DOHH2 (cell line): ENCODE measurements at regions not wholly inside any gene's neighbourhood (a gene's known extent, or its start where the extent isn't known, plus 50 kb on each side); places are given as distances from the start of the nearest gene placed in this dataset.
"Not testable (repeated sequence)": the region's sequence is repeated elsewhere in the genome, so short reads cannot be mapped to it uniquely, and the experiment has no call there.

Source experiments
- H3F3A ChIP-seq: fragments of 200-600 bp; sonication (generic), shearing (Covaris generic); 2 replicates; pipeline ENCODE4 v1.6.0; 2016; ENCODE audit warnings: antibody characterized with exemption, mild to moderate bottlenecking; ENCODE audit not compliant: control insufficient read depth, insufficient read depth
- H3K27ac ChIP-seq: fragments of 200-600 bp; sonication (generic); 2 replicates; pipeline ENCODE4 v1.5.1; 2014; ENCODE audit warnings: low read depth, mild to moderate bottlenecking, low read length, moderate library complexity
- H3K27me3 ChIP-seq: fragments of 200-600 bp; sonication (generic); 2 replicates; pipeline ENCODE4 v1.6.1; 2014; ENCODE audit warnings: mild to moderate bottlenecking, low read length, mixed read lengths; ENCODE audit not compliant: control insufficient read depth
- H3K36me3 ChIP-seq: fragments of 200-600 bp; sonication (generic); 2 replicates; pipeline ENCODE4 v1.6.1; 2014; ENCODE audit warnings: mild to moderate bottlenecking, low read length, moderate library complexity, mixed read lengths; ENCODE audit not compliant: control insufficient read depth
- H3K4me1 ChIP-seq: fragments of 200-600 bp; sonication (generic); 2 replicates; pipeline ENCODE4 v1.6.1; 2014; ENCODE audit warnings: mild to moderate bottlenecking, low read length, mixed read lengths; ENCODE audit not compliant: control insufficient read depth
- H3K4me2 ChIP-seq: fragments of 200-600 bp; sonication (generic); 2 replicates; pipeline ENCODE4 v1.6.0; 2014; ENCODE audit warnings: mild to moderate bottlenecking, low read length, moderate library complexity
- H3K4me3 ChIP-seq: fragments of 200-600 bp; sonication (generic); 2 replicates; pipeline ENCODE4 v1.5.1; 2014; ENCODE audit warnings: mild to moderate bottlenecking, low read length, mixed read lengths
- H3K79me2 ChIP-seq: fragments of 200-600 bp; sonication (generic); 2 replicates; pipeline ENCODE4 v1.6.1; 2014; ENCODE audit warnings: mild to moderate bottlenecking, low read length, mixed read lengths; ENCODE audit not compliant: control insufficient read depth
- H3K9me2 ChIP-seq: fragments of 200-600 bp; sonication (generic); replicated peaks from 2 replicates; pipeline ENCODE4 v1.6.1; 2014; ENCODE audit warnings: mild to moderate bottlenecking, low read length, mixed read lengths; ENCODE audit not compliant: control insufficient read depth
- H3K9me3 ChIP-seq: fragments of 200-600 bp; sonication (generic); 2 replicates; pipeline ENCODE4 v1.6.1; 2014; ENCODE audit warnings: antibody characterized with exemption, low read length, mixed read lengths; ENCODE audit not compliant: control insufficient read depth, insufficient read depth
- H4K20me1 ChIP-seq: fragments of 200-600 bp; sonication (generic); 2 replicates; pipeline ENCODE4 v1.6.0; 2014; ENCODE audit warnings: low read depth, mild to moderate bottlenecking, antibody characterized with exemption, low read length, moderate library complexity; ENCODE audit not compliant: control insufficient read depth, insufficient read depth
- CTCF ChIP-seq: fragments of 200-600 bp; sonication (generic); IDR thresholded peaks from one replicate; pipeline ENCODE4 v1.5.1; 2014; ENCODE audit warnings: antibody characterized with exemption, mild to moderate bottlenecking, low read depth, low read length; ENCODE audit not compliant: poor library complexity, severe bottlenecking
- EZH2phosphoT487 ChIP-seq: fragments of 200-600 bp; sonication (generic); IDR thresholded peaks from 2 replicates; pipeline ENCODE4 v1.6.1; 2017; ENCODE audit warnings: borderline replicate concordance, mild to moderate bottlenecking, antibody characterized with exemption, low read length, moderate library complexity, mixed read lengths

GRCh38 chr5:163269624-163270023, 167.8 kb upstream of the CCNG1 start:
- no peaks in the 10 kb centered on the region for H3K36me3 ChIP-seq
- H3K4me1 ChIP-seq = no peaks in the 10 kb centered on the region
- TF ChIP-seq EZH2phosphoT487 (no peak), CTCF (peak; percentile 13)
- H3K27ac ChIP-seq = no peak overlapping the region
- H3F3A ChIP-seq = no peaks in the 10 kb centered on the region
- no peak overlapping the region for H3K4me3 ChIP-seq
- no peaks in the 10 kb centered on the region for H4K20me1 ChIP-seq
- no peaks in the 10 kb centered on the region for H3K79me2 ChIP-seq
- no peaks in the 10 kb centered on the region for H3K9me3 ChIP-seq
- H3K9me2 ChIP-seq = no peaks in the 10 kb centered on the region
- H3K27me3 ChIP-seq = peaks cover 6% of the 10 kb centered on the region; the same call in 1 of the 2 replicates
- no peak overlapping the region for H3K4me2 ChIP-seq

GRCh38 chr5:163276466-163276865, 160.9 kb upstream of the CCNG1 start:
- Histone ChIP-seq H3F3A (no peaks in the 10 kb centered on the region), H3K27me3 (no peaks in the 10 kb centered on the region), H3K79me2 (no peaks in the 10 kb centered on the region), H3K36me3 (no peaks in the 10 kb centered on the region), H3K9me2 (no peaks in the 10 kb centered on the region), H3K4me1 (no peaks in the 10 kb centered on the region), H3K4me3 (no peak overlapping the region), H3K9me3 (no peaks in the 10 kb centered on the region), H3K27ac (no peak overlapping the region), H4K20me1 (no peaks in the 10 kb centered on the region), H3K4me2 (no peak overlapping the region)
- TF ChIP-seq EZH2phosphoT487 = no peak
- TF ChIP-seq CTCF = no peak

- H3K9me3 ChIP-seq, H3K9me2 ChIP-seq, H3K4me2 ChIP-seq, H3K36me3 ChIP-seq, H3K4me1 ChIP-seq, H3F3A ChIP-seq, H4K20me1 ChIP-seq, H3K79me2 ChIP-seq, H3K4me3 ChIP-seq, H3K27ac ChIP-seq, H3K27me3 ChIP-seq: not testable (repeated sequence)
Observed at GRCh38 chr5:163280897-163281296, 156.5 kb upstream of the CCNG1 start.

- Histone ChIP-seq H3K4me3 (no peak overlapping the region), H3K27me3 (no peaks in the 10 kb centered on the region), H3K36me3 (no peaks in the 10 kb centered on the region), H3K79me2 (no peaks in the 10 kb centered on the region), H3K27ac (no peak overlapping the region), H4K20me1 (no peaks in the 10 kb centered on the region), H3F3A (no peaks in the 10 kb centered on the region), H3K4me2 (no peak overlapping the region), H3K4me1 (no peaks in the 10 kb centered on the region), H3K9me2 (no peaks in the 10 kb centered on the region), H3K9me3 (no peaks in the 10 kb centered on the region)
- TF ChIP-seq EZH2phosphoT487 (no peak), CTCF (no peak)
Observed at GRCh38 chr5:163281512-163281911, 155.9 kb upstream of the CCNG1 start.
